Ovary (tissue), 1 donor: ENCODE measurements at regions not wholly inside any gene's neighbourhood (a gene's known extent, or its start where the extent isn't known, plus 50 kb on each side); places are given as distances from the start of the nearest gene placed in this dataset.

Experiments
- EP300 ChIP-seq: sonication (generic); formaldehyde crosslinking; IDR thresholded peaks from one replicate; pipeline ENCODE4 v1.6.1; 2017; ENCODE audit warnings: antibody characterized with exemption
- POLR2A ChIP-seq: fragments of 450-650 bp; IDR thresholded peaks from one replicate; pipeline ENCODE4 v1.6.1; 2017; ENCODE audit warnings: antibody characterized with exemption, mild to moderate bottlenecking, moderate library complexity

DNA sequence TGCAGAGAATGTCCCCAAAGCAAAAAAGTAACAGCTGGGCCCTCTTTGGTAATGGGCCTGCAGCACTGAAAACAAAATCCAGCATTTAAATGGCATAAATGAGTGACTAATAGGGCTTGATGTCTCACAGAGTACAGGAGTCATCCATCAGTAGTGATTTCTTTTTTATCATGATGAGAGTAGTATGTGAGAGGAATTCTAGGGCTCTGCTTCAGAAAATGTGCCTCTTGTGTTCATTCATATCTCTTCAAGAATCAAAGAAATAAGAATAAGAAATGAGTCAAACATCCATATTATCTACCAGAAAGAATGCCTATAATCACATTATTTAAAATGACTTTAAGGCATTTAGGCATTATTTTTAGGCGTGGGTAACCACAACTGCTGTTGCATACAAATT lies 792.9 kb upstream of the HTR2C start:
- no peak for TF ChIP-seq EP300
- no peak for TF ChIP-seq POLR2A
